ENCODE measurements at regions not wholly inside any gene's neighbourhood (a gene's known extent, or its start where the extent isn't known, plus 50 kb on each side); places are given as distances from the start of the nearest gene placed in this dataset.

GRCh38 chr10:83144461-83144860 is 994.8 kb upstream of the GHITM start:
- Histone ChIP-seq H3K9me3 (ENCODE audit: control insufficient read depth, low read length) (no peaks in the 10 kb centered on the region), H3K4me3 (ENCODE audit: low read depth, low read length) (no peak overlapping the region), H3K4me1 (no peaks in the 10 kb centered on the region), H3K4me2 (ENCODE audit: low read length) (no peak overlapping the region), H3K36me3 (ENCODE audit: control insufficient read depth, insufficient read depth, low read length) (no peaks in the 10 kb centered on the region), H3K79me2 (no peaks in the 10 kb centered on the region), H2AFZ (no peak overlapping the region), H3K27ac (no peak overlapping the region), H3K9ac (no peak overlapping the region), H3K27me3 (ENCODE audit: control insufficient read depth, insufficient read depth, low read length) (no peaks in the 10 kb centered on the region)
- TF ChIP-seq CTCF (IDR thresholded peaks at IDR 0.05): no peak

- Histone ChIP-seq H3K4me1 (no peaks in the 10 kb centered on the region), H3K27ac (no peak overlapping the region), H3K36me3 (ENCODE audit: control insufficient read depth, insufficient read depth, low read length) (no peaks in the 10 kb centered on the region), H3K79me2 (no peaks in the 10 kb centered on the region), H3K4me3 (ENCODE audit: low read depth, low read length) (no peak overlapping the region), H2AFZ (no peak overlapping the region), H3K9me3 (ENCODE audit: control insufficient read depth, low read length) (no peaks in the 10 kb centered on the region), H3K4me2 (ENCODE audit: low read length) (no peak overlapping the region), H3K27me3 (ENCODE audit: control insufficient read depth, insufficient read depth, low read length) (no peaks in the 10 kb centered on the region), H3K9ac (no peak overlapping the region)
- no peak for TF ChIP-seq CTCF (IDR thresholded peaks at IDR 0.05)
Measured at GRCh38 chr10:83153714-83154113, 985.6 kb upstream of the GHITM start.

GRCh38 chr10:83164156-83164555 is 975.2 kb upstream of the GHITM start:
- Histone ChIP-seq H3K4me1 (no peaks in the 10 kb centered on the region), H3K36me3 (ENCODE audit: control insufficient read depth, insufficient read depth, low read length) (no peaks in the 10 kb centered on the region), H3K79me2 (no peaks in the 10 kb centered on the region), H2AFZ (no peak overlapping the region), H3K9ac (no peak overlapping the region), H3K27ac (no peak overlapping the region), H3K9me3 (ENCODE audit: control insufficient read depth, low read length) (no peaks in the 10 kb centered on the region), H3K4me2 (ENCODE audit: low read length) (no peak overlapping the region), H3K27me3 (ENCODE audit: control insufficient read depth, insufficient read depth, low read length) (no peaks in the 10 kb centered on the region), H3K4me3 (ENCODE audit: low read depth, low read length) (no peak overlapping the region)
- no peak for TF ChIP-seq CTCF (IDR thresholded peaks at IDR 0.05)

- H3K4me1 ChIP-seq: no peaks in the 10 kb centered on the region
- no peak overlapping the region for H3K27ac ChIP-seq
- no peak overlapping the region for H3K4me3 ChIP-seq (ENCODE audit: low read depth, low read length)
- no peak for TF ChIP-seq CTCF (IDR thresholded peaks at IDR 0.05)
- no peak overlapping the region for H3K4me2 ChIP-seq (ENCODE audit: low read length)
- no peaks in the 10 kb centered on the region for H3K79me2 ChIP-seq
- no peak overlapping the region for H2AFZ ChIP-seq
- H3K27me3 ChIP-seq (ENCODE audit: control insufficient read depth, insufficient read depth, low read length): no peaks in the 10 kb centered on the region
- H3K36me3 ChIP-seq (ENCODE audit: control insufficient read depth, insufficient read depth, low read length): no peaks in the 10 kb centered on the region
- no peaks in the 10 kb centered on the region for H3K9me3 ChIP-seq (ENCODE audit: control insufficient read depth, low read length)
- H3K9ac ChIP-seq: no peak overlapping the region
Measured at GRCh38 chr10:83165265-83165664, 974.0 kb upstream of the GHITM start.

GRCh38 chr10:83166344-83166743 is 973.0 kb upstream of the GHITM start:
- no peaks in the 10 kb centered on the region for H3K27me3 ChIP-seq (ENCODE audit: control insufficient read depth, insufficient read depth, low read length)
- no peaks in the 10 kb centered on the region for H3K4me1 ChIP-seq
- no peaks in the 10 kb centered on the region for H3K9me3 ChIP-seq (ENCODE audit: control insufficient read depth, low read length)
- no peak overlapping the region for H3K9ac ChIP-seq
- TF ChIP-seq CTCF (IDR thresholded peaks at IDR 0.05): no peak
- no peak overlapping the region for H3K4me2 ChIP-seq (ENCODE audit: low read length)
- H3K79me2 ChIP-seq: no peaks in the 10 kb centered on the region
- H3K4me3 ChIP-seq (ENCODE audit: low read depth, low read length): no peak overlapping the region
- no peak overlapping the region for H2AFZ ChIP-seq
- H3K27ac ChIP-seq: no peak overlapping the region
- no peaks in the 10 kb centered on the region for H3K36me3 ChIP-seq (ENCODE audit: control insufficient read depth, insufficient read depth, low read length)

All from parathyroid adenoma (tissue), 2 donors.